Testis (tissue), 2 donors: ENCODE measurements at regions not wholly inside any gene's neighbourhood (a gene's known extent, or its start where the extent isn't known, plus 50 kb on each side); places are given as distances from the start of the nearest gene placed in this dataset.

ENCODE experiments used
- POLR2A ChIP-seq: fragments of 450-650 bp; IDR thresholded peaks from one replicate; pipeline ENCODE4 v1.6.1; 2017; ENCODE audit warnings: antibody characterized with exemption, mild to moderate bottlenecking, moderate library complexity
- TF ChIP-seq, protein P1 (sequence below), 3 experiments: fragments of 450-650 bp in 2 of 3; fragments of 200-600 bp in 1 of 3; sonication (generic) in 1 of 3; IDR thresholded peaks; one replicate each; pipeline ENCODE4 v1.5.1; 2016 to 2019; ENCODE audit warnings: antibody characterized with exemption in 3 of 3, mild to moderate bottlenecking in 2 of 3, moderate library complexity in 1 of 3

DNA sequence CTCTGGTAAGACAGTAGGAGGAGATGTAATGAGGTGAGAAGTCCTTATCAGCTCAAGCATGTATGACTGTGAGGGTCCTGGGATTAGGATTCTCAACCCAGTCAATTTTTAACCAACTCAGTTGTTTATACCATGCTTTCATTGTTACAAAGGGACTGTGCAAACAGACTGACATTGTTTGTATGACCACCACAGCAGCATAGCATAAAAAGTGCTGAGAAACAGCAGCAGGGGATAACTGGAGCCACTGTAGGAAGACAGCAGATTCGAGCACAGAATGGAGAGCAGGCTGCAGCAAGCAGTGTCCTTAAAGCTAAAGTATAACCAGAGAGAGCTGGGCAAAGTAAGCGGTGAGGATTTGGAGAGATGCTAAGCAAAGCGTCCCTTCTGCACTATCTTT is 829.5 kb downstream of the REEP3 start:
- TF ChIP-seq, protein P1, sequence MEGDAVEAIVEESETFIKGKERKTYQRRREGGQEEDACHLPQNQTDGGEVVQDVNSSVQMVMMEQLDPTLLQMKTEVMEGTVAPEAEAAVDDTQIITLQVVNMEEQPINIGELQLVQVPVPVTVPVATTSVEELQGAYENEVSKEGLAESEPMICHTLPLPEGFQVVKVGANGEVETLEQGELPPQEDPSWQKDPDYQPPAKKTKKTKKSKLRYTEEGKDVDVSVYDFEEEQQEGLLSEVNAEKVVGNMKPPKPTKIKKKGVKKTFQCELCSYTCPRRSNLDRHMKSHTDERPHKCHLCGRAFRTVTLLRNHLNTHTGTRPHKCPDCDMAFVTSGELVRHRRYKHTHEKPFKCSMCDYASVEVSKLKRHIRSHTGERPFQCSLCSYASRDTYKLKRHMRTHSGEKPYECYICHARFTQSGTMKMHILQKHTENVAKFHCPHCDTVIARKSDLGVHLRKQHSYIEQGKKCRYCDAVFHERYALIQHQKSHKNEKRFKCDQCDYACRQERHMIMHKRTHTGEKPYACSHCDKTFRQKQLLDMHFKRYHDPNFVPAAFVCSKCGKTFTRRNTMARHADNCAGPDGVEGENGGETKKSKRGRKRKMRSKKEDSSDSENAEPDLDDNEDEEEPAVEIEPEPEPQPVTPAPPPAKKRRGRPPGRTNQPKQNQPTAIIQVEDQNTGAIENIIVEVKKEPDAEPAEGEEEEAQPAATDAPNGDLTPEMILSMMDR (IDR thresholded peaks at IDR 0.05), result no peak
- TF ChIP-seq POLR2A, result no peak
